Epithelial cell of esophagus (primary cell): ENCODE measurements at regions not wholly inside any gene's neighbourhood (a gene's known extent, or its start where the extent isn't known, plus 50 kb on each side); places are given as distances from the start of the nearest gene placed in this dataset.

Experiments used
- DNase-seq: peaks from one replicate; pipeline ENCODE4 v3.0.0; 2010; ENCODE audit warnings: low read depth
- H3K4me3 ChIP-seq: 2 replicates; pipeline ENCODE4 v1.5.1; 2011; ENCODE audit warnings: mild to moderate bottlenecking, low read length, control low read depth
- CTCF ChIP-seq: IDR thresholded peaks from 2 replicates; pipeline ENCODE4 v1.5.1; 2011; ENCODE audit warnings: low read depth, mild to moderate bottlenecking, low read length, control low read depth, inconsistent platforms; ENCODE audit not compliant: insufficient read depth; ENCODE audit errors: missing control alignments

GRCh38 chr6:93829009-93829408 is 409.6 kb upstream of the EPHA7 start:
- DNase-seq, result no peak

GRCh38 chr6:93828553-93828952 is 409.2 kb upstream of the EPHA7 start:
- TF ChIP-seq CTCF, result no peak
- DNase-seq, result no peak

More at GRCh38 chr6:93829009-93829408, 409.6 kb upstream of the EPHA7 start:
- H3K4me3 ChIP-seq, result no peak overlapping the region
- TF ChIP-seq CTCF, result no peak

GRCh38 chr6:93827728-93828127 is 408.4 kb upstream of the EPHA7 start:
- no peak for DNase-seq
- no peak overlapping the region for H3K4me3 ChIP-seq
- TF ChIP-seq CTCF, result no peak

More at GRCh38 chr6:93828553-93828952, 409.2 kb upstream of the EPHA7 start:
- H3K4me3 ChIP-seq, result no peak overlapping the region

- H3K4me3 ChIP-seq, result no peak overlapping the region
- TF ChIP-seq CTCF, result no peak
- DNase-seq, result no peak
These were observed 406.6 kb upstream of the EPHA7 start for GRCh38 chr6:93825950-93826349.

GRCh38 chr6:93823489-93823888 is 404.1 kb upstream of the EPHA7 start:
- no peak for DNase-seq
- TF ChIP-seq CTCF, result no peak

GRCh38 chr6:93822434-93823265 is 403.3 kb upstream of the EPHA7 start:
- DNase-seq, result no peak
- no peak for TF ChIP-seq CTCF
- no peak overlapping the region for H3K4me3 ChIP-seq

More at GRCh38 chr6:93823489-93823888, 404.1 kb upstream of the EPHA7 start:
- no peak overlapping the region for H3K4me3 ChIP-seq

- no peak for DNase-seq
- no peak overlapping the region for H3K4me3 ChIP-seq
- TF ChIP-seq CTCF, result no peak
These were observed 402.6 kb upstream of the EPHA7 start for GRCh38 chr6:93821953-93822352.
